Mesendoderm (in vitro differentiated cells): ENCODE measurements at regions not wholly inside any gene's neighbourhood (a gene's known extent, or its start where the extent isn't known, plus 50 kb on each side); places are given as distances from the start of the nearest gene placed in this dataset.

ENCODE experiments used
- DNase-seq: peaks from one replicate; pipeline ENCODE4 v3.0.0; 2013
- H2AK5ac ChIP-seq: 2 replicates; pipeline ENCODE4 v1.6.1; 2013; ENCODE audit warnings: low read length, inconsistent platforms
- H2BK120ac ChIP-seq: 2 replicates; pipeline ENCODE4 v1.6.1; 2013; ENCODE audit warnings: low read depth, mild to moderate bottlenecking, low read length, moderate library complexity, mixed read lengths
- H2BK15ac ChIP-seq: replicated peaks from 2 replicates; pipeline ENCODE4 v1.6.1; 2013; ENCODE audit warnings: low read depth, mild to moderate bottlenecking, moderate library complexity
- H2BK5ac ChIP-seq: 2 replicates; pipeline ENCODE4 v1.6.1; 2013; ENCODE audit warnings: low read length, inconsistent platforms
- H3K18ac ChIP-seq: 2 replicates; pipeline ENCODE4 v1.6.1; 2013; ENCODE audit warnings: mild to moderate bottlenecking, low read length, mixed read lengths
- H3K23ac ChIP-seq: one replicate; pipeline ENCODE4 v1.6.1; 2013; ENCODE audit warnings: low read length
- H3K27ac ChIP-seq: 2 replicates; pipeline ENCODE4 v1.5.1; 2013; ENCODE audit warnings: low read depth, mild to moderate bottlenecking, inconsistent platforms, low read length, moderate library complexity
- H3K27me3 ChIP-seq: 2 replicates; pipeline ENCODE4 v1.6.1; 2013; ENCODE audit warnings: low read length, control low read depth, mild to moderate bottlenecking, inconsistent platforms; ENCODE audit not compliant: insufficient read depth, poor library complexity
- H3K36me3 ChIP-seq: 2 replicates; pipeline ENCODE4 v1.6.1; 2013; ENCODE audit warnings: low read length, inconsistent platforms; ENCODE audit not compliant: control insufficient read depth, insufficient read depth
- H3K4ac ChIP-seq: one replicate; pipeline ENCODE4 v1.6.1; 2013; ENCODE audit warnings: low read depth, mild to moderate bottlenecking, low read length, moderate library complexity
- H3K4me1 ChIP-seq: 2 replicates; pipeline ENCODE4 v1.6.1; 2013; ENCODE audit warnings: low read depth, low read length, inconsistent platforms; ENCODE audit not compliant: control insufficient read depth
- H3K4me2 ChIP-seq: 2 replicates; pipeline ENCODE4 v1.6.1; 2013; ENCODE audit warnings: low read length
- H3K4me3 ChIP-seq: 2 replicates; pipeline ENCODE4 v1.5.1; 2013; ENCODE audit warnings: mild to moderate bottlenecking, low read length
- H3K56ac ChIP-seq: one replicate; pipeline ENCODE4 v1.6.1; 2013; ENCODE audit warnings: low read length
- H3K79me1 ChIP-seq: 2 replicates; pipeline ENCODE4 v1.6.1; 2013; ENCODE audit warnings: low read length, inconsistent platforms
- H3K79me2 ChIP-seq: 2 replicates; pipeline ENCODE4 v1.6.1; 2013; ENCODE audit warnings: mild to moderate bottlenecking, low read length; ENCODE audit not compliant: control insufficient read depth, insufficient read depth
- H3K9ac ChIP-seq: 2 replicates; pipeline ENCODE4 v1.6.1; 2013; ENCODE audit warnings: low read length, inconsistent platforms
- H4K5ac ChIP-seq: one replicate; pipeline ENCODE4 v1.6.1; 2013; ENCODE audit warnings: low read length
- H4K8ac ChIP-seq: one replicate; pipeline ENCODE4 v1.6.1; 2013; ENCODE audit warnings: low read depth, mild to moderate bottlenecking, control low read depth, low read length, moderate library complexity
- WGBS: extraction: QIAGEN DNeasy Blood & Tissue Kit; methylation state at CpG from one replicate; pipeline ENCODE4 v1.1.7; 2013; ENCODE audit warnings: low lambda C conversion rate, missing lambda C conversion rate; ENCODE audit not compliant: insufficient coverage; ENCODE audit errors: extremely low coverage; 5-methylcytosine and 5-hydroxymethylcytosine counted together

- H3K23ac ChIP-seq, result no peak overlapping the region
- no peak overlapping the region for H3K4ac ChIP-seq
- no peaks in the 10 kb centered on the region for H3K79me2 ChIP-seq
- no peak overlapping the region for H4K8ac ChIP-seq
- no peak overlapping the region for H3K18ac ChIP-seq
- H3K4me2 ChIP-seq, result no peak overlapping the region
- no peaks in the 10 kb centered on the region for H3K4me1 ChIP-seq
- H2BK15ac ChIP-seq, result no peak overlapping the region
- no peak overlapping the region for H3K4me3 ChIP-seq
- no peaks in the 10 kb centered on the region for H3K27me3 ChIP-seq
- H4K5ac ChIP-seq, result no peak overlapping the region
- H2BK5ac ChIP-seq, result no peak overlapping the region
- H3K27ac ChIP-seq, result no peak overlapping the region
- H3K56ac ChIP-seq, result no peak overlapping the region
- no peak overlapping the region for H2BK120ac ChIP-seq
- no peak overlapping the region for H3K9ac ChIP-seq
- no peaks in the 10 kb centered on the region for H3K79me1 ChIP-seq
- no peak overlapping the region for H2AK5ac ChIP-seq
- DNase-seq, result no peak
- no peaks in the 10 kb centered on the region for H3K36me3 ChIP-seq
Observed at GRCh38 chr3:88623709-88624108, 473.9 kb downstream of the C3orf38 start.

DNA sequence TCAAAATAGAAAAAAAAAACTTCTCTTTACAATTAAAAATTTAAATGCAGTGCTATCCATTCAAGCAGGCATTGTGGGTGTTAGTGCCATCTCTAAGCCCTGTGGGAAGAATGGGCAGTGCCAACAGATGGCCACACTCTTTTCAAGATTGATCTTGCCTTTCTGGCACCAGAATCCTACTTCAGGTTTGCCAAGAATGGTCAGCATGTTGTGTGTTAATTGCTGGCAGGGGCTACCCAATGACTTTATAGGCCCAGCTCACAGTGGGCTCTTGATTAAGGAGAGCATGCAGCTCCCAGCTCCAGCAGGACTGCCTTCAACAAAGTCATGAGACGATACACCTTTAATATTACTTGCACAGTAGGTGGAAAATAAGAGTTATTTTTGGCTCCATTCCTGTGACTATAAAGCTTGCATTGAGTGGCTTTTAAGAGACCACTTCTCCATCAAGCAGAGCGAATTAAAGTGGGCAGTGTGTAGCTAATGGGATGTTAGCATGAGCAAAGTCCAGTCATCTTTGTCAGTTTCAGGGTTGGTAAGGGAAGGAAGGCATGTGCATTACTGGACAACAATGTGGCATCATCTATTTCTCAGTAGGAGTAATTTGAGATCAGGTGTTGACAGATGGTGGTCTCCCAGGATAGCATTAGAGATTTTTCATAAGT is 476.8 kb downstream of the C3orf38 start:
- no peak overlapping the region for H3K23ac ChIP-seq
- no peak overlapping the region for H2BK120ac ChIP-seq
- no peak overlapping the region for H3K4me2 ChIP-seq
- H3K79me1 ChIP-seq, result no peaks in the 10 kb centered on the region
- WGBS, result no CpG with 5 or more reads among the region's 2 CpGs
- no peaks in the 10 kb centered on the region for H3K79me2 ChIP-seq
- no peak overlapping the region for H2BK15ac ChIP-seq
- H3K56ac ChIP-seq, result no peak overlapping the region
- no peak overlapping the region for H3K4ac ChIP-seq
- no peak overlapping the region for H3K9ac ChIP-seq
- H3K4me1 ChIP-seq, result no peaks in the 10 kb centered on the region
- no peak overlapping the region for H3K27ac ChIP-seq
- no peak overlapping the region for H2BK5ac ChIP-seq
- no peak overlapping the region for H3K4me3 ChIP-seq
- no peak overlapping the region for H4K8ac ChIP-seq
- no peaks in the 10 kb centered on the region for H3K36me3 ChIP-seq
- no peak overlapping the region for H3K18ac ChIP-seq
- DNase-seq, result no peak
- no peak overlapping the region for H2AK5ac ChIP-seq
- H3K27me3 ChIP-seq, result no peaks in the 10 kb centered on the region
- H4K5ac ChIP-seq, result no peak overlapping the region

GRCh38 chr3:88628901-88629300 is 478.5 kb upstream of the EPHA3 start:
- no peaks in the 10 kb centered on the region for H3K79me2 ChIP-seq
- no peak overlapping the region for H3K56ac ChIP-seq
- DNase-seq, result no peak
- no peak overlapping the region for H3K23ac ChIP-seq
- no CpG with 5 or more reads among the region's 4 CpGs for WGBS
- H2BK15ac ChIP-seq, result no peak overlapping the region
- no peak overlapping the region for H3K18ac ChIP-seq
- H3K4me1 ChIP-seq, result no peaks in the 10 kb centered on the region
- no peak overlapping the region for H4K8ac ChIP-seq
- H2AK5ac ChIP-seq, result no peak overlapping the region
- H3K4me2 ChIP-seq, result no peak overlapping the region
- no peak overlapping the region for H3K27ac ChIP-seq
- H2BK120ac ChIP-seq, result no peak overlapping the region
- no peak overlapping the region for H3K4me3 ChIP-seq
- no peaks in the 10 kb centered on the region for H3K27me3 ChIP-seq
- no peak overlapping the region for H3K4ac ChIP-seq
- H3K36me3 ChIP-seq, result no peaks in the 10 kb centered on the region
- no peak overlapping the region for H3K9ac ChIP-seq
- H4K5ac ChIP-seq, result no peak overlapping the region
- no peak overlapping the region for H2BK5ac ChIP-seq
- no peaks in the 10 kb centered on the region for H3K79me1 ChIP-seq

DNA sequence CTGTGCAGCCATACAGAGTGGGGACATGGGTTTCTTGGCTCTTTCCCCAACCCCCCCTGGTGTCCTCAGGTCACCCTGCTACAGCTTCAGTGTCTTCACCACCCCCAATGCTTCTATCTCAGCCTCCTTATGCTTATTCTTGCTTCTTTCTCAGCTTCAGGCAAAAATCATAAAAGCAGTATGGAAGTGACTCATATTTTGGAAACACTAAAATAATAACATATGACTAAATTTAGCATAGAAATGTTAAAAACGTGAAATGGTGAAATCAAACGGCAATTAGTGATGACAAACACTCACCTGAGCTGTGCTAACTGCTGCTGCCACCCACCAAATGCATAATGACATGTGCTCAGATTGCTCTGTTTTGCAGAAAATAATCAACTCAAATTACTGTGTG is 475.2 kb upstream of the EPHA3 start:
- no peaks in the 10 kb centered on the region for H3K27me3 ChIP-seq
- H4K8ac ChIP-seq, result no peak overlapping the region
- WGBS, result no CpG with 5 or more reads among the region's 2 CpGs
- no peak overlapping the region for H2BK120ac ChIP-seq
- H2BK15ac ChIP-seq, result no peak overlapping the region
- H3K18ac ChIP-seq, result no peak overlapping the region
- no peaks in the 10 kb centered on the region for H3K79me2 ChIP-seq
- no peaks in the 10 kb centered on the region for H3K36me3 ChIP-seq
- H3K23ac ChIP-seq, result no peak overlapping the region
- H2BK5ac ChIP-seq, result no peak overlapping the region
- H3K79me1 ChIP-seq, result no peaks in the 10 kb centered on the region
- H4K5ac ChIP-seq, result no peak overlapping the region
- no peak for DNase-seq
- no peak overlapping the region for H2AK5ac ChIP-seq
- H3K4ac ChIP-seq, result no peak overlapping the region
- no peak overlapping the region for H3K9ac ChIP-seq
- no peak overlapping the region for H3K27ac ChIP-seq
- H3K4me2 ChIP-seq, result no peak overlapping the region
- no peak overlapping the region for H3K4me3 ChIP-seq
- no peaks in the 10 kb centered on the region for H3K4me1 ChIP-seq
- H3K56ac ChIP-seq, result no peak overlapping the region

- Histone ChIP-seq H2BK15ac (no peak overlapping the region), H3K79me2 (no peaks in the 10 kb centered on the region), H3K9ac (no peak overlapping the region), H3K79me1 (no peaks in the 10 kb centered on the region), H4K8ac (no peak overlapping the region), H2BK5ac (no peak overlapping the region), H2BK120ac (no peak overlapping the region), H3K18ac (no peak overlapping the region), H3K4ac (no peak overlapping the region), H3K4me2 (no peak overlapping the region), H3K36me3 (no peaks in the 10 kb centered on the region), H3K27ac (no peak overlapping the region), H3K27me3 (no peaks in the 10 kb centered on the region), H3K4me1 (no peaks in the 10 kb centered on the region), H3K4me3 (no peak overlapping the region), H2AK5ac (no peak overlapping the region), H3K23ac (no peak overlapping the region), H3K56ac (no peak overlapping the region), H4K5ac (no peak overlapping the region)
- no CpG with 5 or more reads among the region's 1 CpG for WGBS
- DNase-seq, result no peak
Observed at GRCh38 chr3:88640581-88640980, 466.8 kb upstream of the EPHA3 start.

DNA sequence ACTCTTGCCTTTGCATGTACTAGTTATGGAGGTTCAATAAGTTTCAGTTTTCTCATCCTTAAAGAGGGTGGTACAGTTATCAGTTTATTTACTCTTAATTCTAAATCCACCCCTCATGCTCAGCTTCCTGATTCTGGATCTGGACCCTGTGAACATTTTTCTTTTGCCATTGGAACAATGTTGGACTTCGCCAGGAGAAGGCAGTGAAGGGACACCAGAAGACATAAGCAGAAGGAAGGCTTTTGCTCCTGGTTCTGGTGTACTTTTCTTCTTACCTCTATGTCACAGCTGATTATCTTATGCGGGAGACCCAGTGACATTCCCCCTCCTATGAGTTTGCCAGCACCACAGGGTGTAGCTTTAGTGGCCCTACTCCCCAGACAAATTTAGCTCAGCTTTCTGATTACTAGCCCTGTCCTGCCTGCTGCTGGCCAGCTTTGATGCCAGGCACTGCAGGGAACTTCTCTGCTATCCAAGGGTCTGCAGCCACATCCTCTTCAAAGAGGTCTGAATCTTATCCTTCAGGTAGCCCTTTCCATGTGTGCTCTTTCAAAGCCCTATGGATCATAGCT is 466.3 kb upstream of the EPHA3 start:
- Histone ChIP-seq H3K23ac (no peak overlapping the region), H3K4ac (no peak overlapping the region), H3K27me3 (no peaks in the 10 kb centered on the region), H3K27ac (no peak overlapping the region), H3K36me3 (no peaks in the 10 kb centered on the region), H3K9ac (no peak overlapping the region), H2BK5ac (no peak overlapping the region), H3K79me2 (no peaks in the 10 kb centered on the region), H3K4me3 (no peak overlapping the region), H2BK15ac (no peak overlapping the region), H3K4me2 (no peak overlapping the region), H3K56ac (no peak overlapping the region), H4K8ac (no peak overlapping the region), H2AK5ac (no peak overlapping the region), H3K4me1 (no peaks in the 10 kb centered on the region), H4K5ac (no peak overlapping the region), H3K18ac (no peak overlapping the region), H2BK120ac (no peak overlapping the region), H3K79me1 (no peaks in the 10 kb centered on the region)
- WGBS, result no CpG with 5 or more reads among the region's 2 CpGs
- DNase-seq, result peak; percentile 63
